A549 (cell line): ENCODE measurements at regions not wholly inside any gene's neighbourhood (a gene's known extent, or its start where the extent isn't known, plus 50 kb on each side); places are given as distances from the start of the nearest gene placed in this dataset.

Experiments
- ATAC-seq, 2 experiments: fragments of 200-7000 bp in 1 of 2; fragments of >200 bp in 1 of 2; cut with Nextera tagmentation in 1 of 2; cut with Tn5 transposase in 1 of 2; 3 replicates each; pipeline versions ENCODE4 v1.8.0 to v1.9.1; 2018 to 2020; ENCODE audit warnings: mild to moderate bottlenecking in 1 of 2, moderate library complexity in 1 of 2
- CTCF ChIA-PET: fragments of 300-600 bp; sonication (Branson Sonifier 250); formaldehyde crosslinking; extraction: SDS; loops from one replicate; lab custom pipeline; 2021; ENCODE audit warnings: antibody characterized with exemption, inconsistent platforms; lab: Yijun Ruan, JAX
- POLR2A ChIA-PET: fragments of 350-600 bp; formaldehyde crosslinking; extraction: SDS; loops from one replicate; lab custom pipeline; 2021; ENCODE audit warnings: antibody characterized with exemption, inconsistent platforms; lab: Yijun Ruan, JAX
- DNase-seq, 2 experiments: peaks; one replicate each; pipeline versions ENCODE4 v3.0.0 to v3.0.0-alpha.2; 2011 to 2016; ENCODE audit warnings: low read depth in 1 of 2, low spot score in 1 of 2
- FAIRE-seq: peaks from 2 replicates; lab custom pipeline; 2011; peaks lifted over from hg19 to GRCh38; lab: Jason Lieb, UNC
- H3K27ac ChIP-seq, 2 experiments: fragments of >200 bp; sonication (Bioruptor Twin); formaldehyde crosslinking; 3 replicates each; pipeline ENCODE4 v1.5.1; 2016 to 2017
- H3K4me1 ChIP-seq: fragments of >200 bp; sonication (Bioruptor Twin); formaldehyde crosslinking; 3 replicates; pipeline ENCODE4 v1.6.1; 2016
- H3K4me2 ChIP-seq: fragments of >200 bp; sonication (Bioruptor Twin); formaldehyde crosslinking; 3 replicates; pipeline ENCODE4 v1.6.1; 2016
- H3K4me3 ChIP-seq: fragments of >200 bp; sonication (Bioruptor Twin); formaldehyde crosslinking; 3 replicates; pipeline ENCODE4 v1.5.1; 2016
- H3K9me3 ChIP-seq: fragments of >200 bp; sonication (Bioruptor Twin); formaldehyde crosslinking; 3 replicates; pipeline ENCODE4 v1.6.1; 2016
- ATOH8 ChIP-seq: fragments of 250-450 bp; sonication (Bioruptor Pico); IDR thresholded peaks from 2 replicates; pipeline ENCODE4 v1.5.0; 2020; ENCODE audit warnings: low read depth, mild to moderate bottlenecking, moderate library complexity
- BCL3 ChIP-seq: fragments of >200 bp; sonication (Bioruptor Twin); formaldehyde crosslinking; IDR thresholded peaks from 3 replicates; pipeline ENCODE4 v1.6.1; 2016
- BHLHE40 ChIP-seq: IDR thresholded peaks from 2 replicates; pipeline ENCODE4 v1.6.1; 2012; ENCODE audit warnings: low read depth, low read length, inconsistent platforms
- CEBPB ChIP-seq, 2 experiments: fragments of >200 bp in 1 of 2; sonication (Bioruptor Twin) in 1 of 2; formaldehyde crosslinking in 1 of 2; IDR thresholded peaks; 2 replicates each; pipeline ENCODE4 v1.6.1; 2012 to 2016
- CHD4 ChIP-seq: fragments of 200-600 bp; sonication (generic); IDR thresholded peaks from 2 replicates; pipeline ENCODE4 v1.6.1; 2016; ENCODE audit warnings: antibody characterized with exemption, mild to moderate bottlenecking, borderline replicate concordance
- CTCF ChIP-seq: fragments of >200 bp; sonication (Bioruptor Twin); formaldehyde crosslinking; IDR thresholded peaks from 3 replicates; pipeline ENCODE4 v1.5.1; 2016
- E2F6 ChIP-seq: IDR thresholded peaks from 2 replicates; pipeline ENCODE4 v1.6.1; 2012; ENCODE audit warnings: low read depth, borderline replicate concordance
- EHF ChIP-seq: fragments of 250-450 bp; sonication (Bioruptor Pico); IDR thresholded peaks from 2 replicates; pipeline ENCODE4 v1.5.0; 2020; ENCODE audit warnings: mild to moderate bottlenecking
- FOSL2 ChIP-seq, 2 experiments: fragments of 450-650 bp in 1 of 2; fragments of >200 bp in 1 of 2; sonication (Bioruptor Twin) in 1 of 2; formaldehyde crosslinking; IDR thresholded peaks; 2 replicates each; pipeline versions ENCODE4 v1.5.0 to v1.6.1; 2016 to 2020; ENCODE audit warnings: mild to moderate bottlenecking in 1 of 2, moderate library complexity in 1 of 2
- GATA3 ChIP-seq: IDR thresholded peaks from 2 replicates; pipeline ENCODE4 v1.6.1; 2012; ENCODE audit warnings: borderline replicate concordance
- HEYL ChIP-seq: fragments of 250-450 bp; sonication (Bioruptor Pico); IDR thresholded peaks from 2 replicates; pipeline ENCODE4 v1.8.0; 2021; ENCODE audit warnings: mild to moderate bottlenecking, moderate library complexity
- HMGXB4 ChIP-seq: fragments of 250-450 bp; sonication (Bioruptor Pico); IDR thresholded peaks from 2 replicates; pipeline ENCODE4 v1.5.0; 2021; ENCODE audit warnings: mild to moderate bottlenecking, moderate library complexity, borderline replicate concordance
- HOXA7 ChIP-seq: fragments of 250-450 bp; sonication (Bioruptor Pico); IDR thresholded peaks from 2 replicates; pipeline ENCODE4 v1.5.0; 2020; ENCODE audit warnings: mild to moderate bottlenecking, moderate library complexity
- KDM5A ChIP-seq: fragments of 200-600 bp; sonication (generic); IDR thresholded peaks from 2 replicates; pipeline ENCODE4 v1.6.1; 2016; ENCODE audit warnings: antibody characterized with exemption, mild to moderate bottlenecking
- MAFK ChIP-seq: fragments of 450-650 bp; IDR thresholded peaks from 2 replicates; pipeline ENCODE4 v1.6.1; 2014; ENCODE audit not compliant: partially characterized antibody
- MAZ ChIP-seq: fragments of 150-350 bp; IDR thresholded peaks from 2 replicates; pipeline ENCODE4 v1.6.1; 2014; ENCODE audit warnings: antibody characterized with exemption, low read depth, low read length, borderline replicate concordance
- MYC ChIP-seq: IDR thresholded peaks from 2 replicates; pipeline ENCODE4 v1.6.1; 2012; ENCODE audit warnings: mild to moderate bottlenecking, inconsistent platforms, low read length, improper control_type of control experiment, borderline replicate concordance
- NFE2L2 ChIP-seq: fragments of 150-350 bp; conservative IDR thresholded peaks from 2 replicates; pipeline ENCODE4 v1.6.1; 2014; ENCODE audit warnings: low read length
- PBX3 ChIP-seq: IDR thresholded peaks from 2 replicates; pipeline ENCODE4 v1.6.1; 2012
- POLR2AphosphoS2 ChIP-seq: conservative IDR thresholded peaks from 2 replicates; pipeline ENCODE4 v1.6.1; 2012; ENCODE audit warnings: low read length, improper control_type of control experiment, inconsistent platforms
- RARB ChIP-seq: fragments of 250-450 bp; sonication (Bioruptor Pico); IDR thresholded peaks from 2 replicates; pipeline ENCODE4 v1.8.0; 2021; ENCODE audit warnings: mild to moderate bottlenecking, moderate library complexity
- SREBF2 ChIP-seq: fragments of 450-650 bp; IDR thresholded peaks from 2 replicates; pipeline ENCODE4 v1.6.1; 2014; ENCODE audit warnings: mild to moderate bottlenecking, moderate library complexity
- TFCP2L1 ChIP-seq: fragments of 250-450 bp; sonication (Bioruptor Pico); IDR thresholded peaks from 2 replicates; pipeline ENCODE4 v1.5.0; 2021; ENCODE audit warnings: mild to moderate bottlenecking
- USF2 ChIP-seq: fragments of 450-650 bp; IDR thresholded peaks from 2 replicates; pipeline ENCODE4 v1.6.1; 2014; ENCODE audit warnings: antibody characterized with exemption
- ZSCAN20 ChIP-seq: fragments of 250-450 bp; sonication (Bioruptor Pico); IDR thresholded peaks from 2 replicates; pipeline ENCODE4 v1.8.0; 2022; ENCODE audit warnings: mild to moderate bottlenecking, moderate library complexity
- WGBS: methylation state at CpG from one replicate; pipeline ENCODE4 v1.1.6; 2017; ENCODE audit errors: missing lambda C conversion rate; 5-methylcytosine and 5-hydroxymethylcytosine counted together

GRCh38 chr1:83110156-83110555 is 888.8 kb downstream of the TTLL7 start:
- H3K4me3 ChIP-seq: no peak overlapping the region
- TF ChIP-seq FOSL2 (IDR thresholded peaks at IDR 0.05) (no peak), FOSL2 (CRISPR knock-in tag; IDR thresholded peaks at IDR 0.05) (no peak), MAFK (no peak), E2F6 (no peak), MYC (no peak), RARB (CRISPR knock-in tag) (no peak)
- TF ChIP-seq, all 56 proteins: peak for 0
- 21% methylated on average over 2 of the region's 2 CpGs for WGBS
- no peak overlapping the region for H3K27ac ChIP-seq
- no peak for DNase-seq
- no peaks in the 10 kb centered on the region for H3K9me3 ChIP-seq
- ChIA-PET CTCF (no interaction called here), POLR2A (no interaction called here)
- ATAC-seq: no peak
- no peak for FAIRE-seq
- no peak overlapping the region for H3K4me2 ChIP-seq
- H3K4me1 ChIP-seq: no peaks in the 10 kb centered on the region

- Histone ChIP-seq H3K4me1 (no peaks in the 10 kb centered on the region), H3K4me3 (no peak overlapping the region), H3K27ac (no peak overlapping the region), H3K4me2 (no peak overlapping the region), H3K9me3 (no peaks in the 10 kb centered on the region)
- WGBS: 31% methylated on average over 1 of the region's 1 CpG
- ATAC-seq (no peak), DNase-seq (no peak), FAIRE-seq (no peak)
- TF ChIP-seq HOXA7 (CRISPR knock-in tag): no peak
- TF ChIP-seq CEBPB (IDR thresholded peaks at IDR 0.05): no peak
- no peak for TF ChIP-seq ATOH8 (CRISPR knock-in tag)
- TF ChIP-seq POLR2AphosphoS2: no peak
- no peak for TF ChIP-seq PBX3
- TF ChIP-seq HMGXB4 (CRISPR knock-in tag): no peak
- no peak for TF ChIP-seq ZSCAN20
- TF ChIP-seq HEYL (CRISPR knock-in tag): no peak
- TF ChIP-seq SREBF2: no peak
- TF ChIP-seq CHD4: no peak
- ChIA-PET CTCF (no interaction called here), POLR2A (no interaction called here)
Observed at GRCh38 chr1:83109692-83110091, 889.2 kb downstream of the TTLL7 start.

- no peaks in the 10 kb centered on the region for H3K9me3 ChIP-seq
- ATAC-seq (no peak), DNase-seq (no peak), FAIRE-seq (no peak)
- H3K27ac ChIP-seq: no peak overlapping the region
- POLR2A ChIA-PET: no interaction called here
- WGBS: 25% methylated on average over 2 of the region's 2 CpGs
- CTCF ChIA-PET: no interaction called here
- H3K4me2 ChIP-seq: no peak overlapping the region
- H3K4me1 ChIP-seq: no peaks in the 10 kb centered on the region
- H3K4me3 ChIP-seq: no peak overlapping the region
- TF ChIP-seq ZSCAN20 (no peak), BCL3 (no peak), KDM5A (no peak), MAZ (no peak), MAFK (no peak), NFE2L2 (no peak), GATA3 (no peak), EHF (CRISPR knock-in tag) (no peak), RARB (CRISPR knock-in tag) (no peak), BHLHE40 (no peak), TFCP2L1 (CRISPR knock-in tag) (no peak), USF2 (no peak), CTCF (no peak), POLR2AphosphoS2 (no peak)
Observed at GRCh38 chr1:83104558-83104957, 894.4 kb downstream of the TTLL7 start.
